A204.1 (cell line): ENCODE measurements at regions not wholly inside any gene's neighbourhood (a gene's known extent, or its start where the extent isn't known, plus 50 kb on each side); places are given as distances from the start of the nearest gene placed in this dataset.
A peak's percentile ranks its signal among the peaks of the same experiment; 100 is the strongest.

Experiments used
- FAIRE-seq: peaks from 2 replicates; lab custom pipeline; 2012; peaks lifted over from hg19 to GRCh38; lab: Jason Lieb, UNC

DNA sequence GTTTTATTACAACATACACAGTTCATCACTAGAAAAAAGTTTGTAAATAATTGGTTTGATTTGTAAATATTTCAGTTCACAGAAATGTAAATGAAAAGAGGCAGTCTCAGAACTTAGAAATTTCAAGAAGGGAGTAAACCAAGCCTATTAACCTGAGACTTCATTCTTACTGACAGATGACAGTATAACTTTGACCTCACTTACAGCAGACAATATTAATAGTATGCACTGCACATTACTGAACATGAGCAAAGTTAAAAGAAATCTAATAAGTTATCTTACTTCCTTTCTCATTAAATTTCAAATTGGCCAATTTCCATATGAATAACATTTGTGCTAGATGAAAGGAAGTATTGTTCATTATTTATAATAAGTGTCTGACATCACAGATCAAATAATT, 235.8 kb downstream of the SLC6A15 start:
- no peak for FAIRE-seq

DNA sequence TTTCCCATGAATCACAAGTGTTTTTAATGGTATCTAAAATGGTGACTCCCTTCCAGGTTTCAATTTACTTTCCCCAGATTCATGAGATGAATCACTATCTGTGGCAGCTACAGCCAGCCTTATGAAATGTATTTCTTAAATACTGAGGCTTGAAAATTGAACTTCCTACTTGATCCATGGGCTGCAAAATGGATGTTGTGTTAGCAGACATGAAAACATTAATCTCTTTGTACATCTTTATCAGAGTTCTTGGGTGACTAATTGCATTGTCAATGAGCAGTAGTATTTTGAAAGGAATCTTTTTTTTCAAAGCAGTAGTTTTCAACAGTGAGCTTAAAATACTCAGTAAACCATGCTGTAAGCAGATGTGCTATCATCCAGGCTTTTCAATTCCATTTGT, 250.8 kb downstream of the SLC6A15 start:
- no peak for FAIRE-seq

DNA sequence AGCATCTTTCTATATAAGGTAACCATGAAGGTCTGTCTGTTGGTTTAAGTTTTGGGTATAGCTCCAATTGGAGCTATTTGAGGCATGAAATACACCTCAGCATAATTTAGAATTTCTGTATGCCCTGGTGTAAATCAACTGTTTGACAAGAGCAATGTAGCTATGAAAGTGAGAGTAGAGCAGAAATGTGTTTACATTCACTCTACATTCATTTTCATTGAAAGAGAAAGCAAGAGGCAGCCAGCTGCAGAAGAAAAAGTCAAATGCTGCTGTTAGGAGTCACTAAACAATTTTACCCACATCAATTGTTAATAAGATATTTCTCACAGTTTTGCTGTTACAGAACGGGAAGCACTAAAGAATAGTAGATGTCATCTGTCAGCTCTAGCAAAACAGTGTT, 252.5 kb downstream of the SLC6A15 start:
- no peak for FAIRE-seq

DNA sequence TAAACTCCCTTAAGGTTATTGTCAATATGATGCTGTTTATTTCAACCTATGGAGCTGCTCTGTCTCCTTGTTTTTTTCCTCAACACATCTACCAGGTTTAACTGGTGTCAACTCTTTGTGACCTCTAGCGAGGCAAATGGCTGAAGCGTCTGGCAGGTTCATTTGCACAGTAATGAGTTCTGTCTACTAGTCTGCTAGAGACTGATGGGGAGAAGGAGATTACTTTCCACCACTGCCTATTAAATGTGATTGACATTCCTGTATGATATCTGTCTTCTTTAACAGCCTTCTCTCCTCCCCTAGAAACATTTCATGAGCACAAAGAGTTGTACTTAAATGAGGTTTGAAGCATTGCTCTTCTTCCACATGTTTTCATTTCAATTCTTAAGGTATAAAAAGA, 253.7 kb downstream of the SLC6A15 start:
- no peak for FAIRE-seq

DNA sequence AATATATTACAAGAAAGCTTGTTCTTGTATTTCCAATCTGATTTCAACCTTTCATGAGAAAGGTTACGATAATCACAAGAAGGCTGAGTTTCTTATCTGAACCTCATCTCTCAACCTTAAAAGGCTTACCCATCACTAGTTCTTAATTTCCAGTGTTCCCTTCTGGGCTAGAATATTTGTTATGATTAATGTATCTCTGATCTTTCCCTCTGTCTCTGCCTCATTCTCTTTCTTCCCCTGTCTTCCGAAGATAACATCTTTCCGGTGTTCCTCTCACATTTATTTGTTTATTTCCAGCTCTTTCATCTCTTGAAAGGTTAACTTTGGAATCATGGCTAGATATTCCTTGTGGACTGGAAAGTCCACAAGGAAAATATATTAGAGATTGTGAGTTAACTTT, 255.9 kb downstream of the SLC6A15 start:
- no peak for FAIRE-seq

DNA sequence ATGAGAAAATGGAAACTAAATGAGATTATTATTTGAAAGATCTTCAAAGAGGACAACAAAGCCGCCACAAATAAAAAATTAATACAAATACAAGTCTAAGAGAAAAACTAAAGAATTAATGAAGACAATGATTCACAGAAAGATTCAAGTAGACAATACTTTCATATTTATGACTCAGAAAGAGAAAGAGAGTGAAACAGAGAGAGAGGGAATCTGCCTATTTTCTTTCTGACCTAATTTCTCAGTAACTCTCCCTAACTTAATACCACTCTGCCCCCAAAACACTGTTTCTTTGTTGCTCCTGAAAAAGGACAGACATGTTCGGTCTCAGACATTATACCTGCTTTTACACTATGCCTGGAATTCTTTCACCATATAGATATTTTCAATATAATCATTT, 259.1 kb downstream of the SLC6A15 start:
- no peak for FAIRE-seq

DNA sequence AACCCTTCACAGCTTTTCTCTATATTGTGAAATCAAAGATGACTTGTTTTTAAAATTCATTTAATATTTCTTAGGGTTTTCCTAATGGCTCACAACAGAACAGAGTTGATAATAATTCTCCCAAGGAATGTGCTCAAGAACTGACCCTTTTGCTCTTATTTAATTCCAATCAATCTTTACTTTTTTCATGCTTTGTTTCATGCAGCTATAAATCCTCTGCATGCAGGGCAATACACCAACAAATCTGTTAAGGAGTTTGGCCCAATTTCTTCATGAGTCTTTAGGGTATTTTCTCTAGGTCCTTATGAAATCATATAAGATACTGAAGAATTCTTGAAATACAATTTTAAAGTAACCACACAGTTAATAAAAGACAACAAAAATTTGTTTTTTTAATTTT, 264.2 kb downstream of the SLC6A15 start:
- no peak for FAIRE-seq

DNA sequence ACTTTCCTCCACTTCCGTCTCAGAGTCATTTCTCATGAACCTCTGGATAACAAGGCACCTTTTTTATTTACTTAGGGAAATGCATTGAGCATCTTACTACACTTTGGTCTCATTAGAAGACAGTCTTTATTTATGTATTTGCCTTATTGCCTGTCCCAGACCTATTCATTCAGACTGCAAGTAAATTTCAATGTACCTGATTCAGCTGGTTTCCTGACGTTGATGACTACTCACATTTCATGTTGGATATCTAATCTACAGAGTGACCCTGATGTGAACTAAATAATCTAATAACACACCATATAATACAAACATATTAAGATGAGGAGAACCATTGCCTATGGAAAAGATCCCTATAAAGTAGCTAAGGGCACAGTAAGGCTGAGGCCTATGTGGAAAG, 267.7 kb downstream of the SLC6A15 start:
- FAIRE-seq, result no peak

DNA sequence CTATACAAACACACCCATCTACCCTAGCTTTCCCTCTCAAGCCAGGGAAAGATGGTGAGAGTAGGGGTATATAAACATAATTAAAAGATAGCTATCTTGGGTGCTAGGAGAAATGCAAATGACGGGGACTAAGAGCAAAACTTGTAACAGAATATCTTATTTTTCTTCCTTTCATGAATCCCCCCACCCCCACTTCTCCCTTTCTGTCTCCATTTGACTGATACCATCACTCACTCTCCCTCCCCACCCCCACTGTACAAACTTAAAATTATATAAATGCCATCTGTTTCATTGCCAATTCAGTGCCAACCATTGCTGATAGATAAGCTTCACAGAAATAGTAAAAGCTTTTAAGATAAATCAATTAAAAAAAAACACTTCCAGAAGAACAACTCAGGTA, 268.6 kb downstream of the SLC6A15 start:
- no peak for FAIRE-seq

DNA sequence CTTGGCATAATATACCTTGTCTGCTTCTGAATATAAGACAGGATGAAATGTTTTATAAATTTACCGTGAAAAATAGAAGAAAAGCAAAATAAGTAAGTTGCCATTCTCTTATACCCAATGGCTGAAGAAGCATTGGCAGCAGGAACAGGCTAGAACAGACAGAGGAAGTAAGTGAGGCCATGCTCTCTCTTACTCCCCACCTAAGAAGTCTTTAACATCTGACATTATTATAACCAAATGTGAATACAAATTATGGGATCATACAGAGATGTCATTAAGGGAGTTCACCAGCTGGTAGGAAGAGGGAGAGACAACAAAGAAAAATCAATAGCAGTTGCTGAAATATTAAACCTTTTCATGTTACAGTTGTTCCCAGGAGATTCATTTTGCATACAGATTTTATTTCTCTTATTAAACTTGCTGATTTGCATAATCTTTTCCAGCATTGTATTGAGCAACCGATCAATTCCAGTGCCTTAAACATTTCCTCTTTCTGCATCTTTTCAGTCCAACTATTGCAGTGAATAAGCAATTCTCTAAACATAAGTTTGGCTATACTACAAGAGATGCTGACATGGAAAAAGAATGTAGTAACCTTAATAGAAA, 270.6 kb downstream of the SLC6A15 start:
- FAIRE-seq, result no peak

- peak; percentile 61 for FAIRE-seq
These were observed 273.7 kb downstream of the SLC6A15 start for GRCh38 chr12:84638811-84639368.

GRCh38 chr12:84637926-84638325, 274.7 kb downstream of the SLC6A15 start:
- no peak for FAIRE-seq

DNA sequence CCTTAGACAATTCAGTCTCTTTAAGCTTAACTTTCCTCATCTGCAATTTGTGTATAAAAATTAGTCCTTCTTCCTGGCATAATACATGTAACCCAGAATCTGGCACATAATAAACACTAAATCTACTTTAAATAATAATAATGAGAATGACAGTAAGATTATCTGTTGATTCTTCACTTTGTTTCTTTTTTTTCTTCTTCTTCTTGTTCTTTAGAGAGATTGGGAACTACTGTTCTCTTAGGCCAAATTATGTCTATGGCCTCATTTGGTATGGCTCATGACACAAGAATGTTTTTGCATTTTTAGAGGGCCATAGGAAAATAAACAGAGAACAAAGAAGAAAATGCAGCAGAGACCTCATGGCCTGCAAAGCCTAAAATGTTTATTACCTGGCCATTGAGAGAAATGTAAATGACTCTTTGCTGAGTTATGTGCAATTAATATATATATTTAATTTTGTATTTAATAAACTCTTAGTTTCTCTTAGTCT, 275.8 kb downstream of the SLC6A15 start:
- no peak for FAIRE-seq

DNA sequence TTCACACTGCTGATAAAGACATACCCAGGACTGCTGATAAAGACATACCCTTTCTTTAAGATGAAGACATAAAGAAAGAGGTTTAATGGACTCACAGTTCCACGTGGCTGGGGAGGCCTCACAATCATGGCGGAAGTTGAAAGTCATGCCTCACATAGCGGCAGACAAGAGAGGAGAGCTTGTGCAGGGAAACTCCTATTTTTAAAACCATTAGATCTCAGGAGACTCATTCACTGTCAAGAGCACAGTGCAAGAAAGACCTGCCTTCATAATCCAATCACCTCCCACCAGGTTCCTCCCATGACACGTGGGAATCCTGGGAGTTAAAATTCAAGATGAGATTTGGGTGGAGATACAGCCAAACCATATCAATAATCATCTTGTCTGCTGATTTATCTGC, 278.1 kb downstream of the SLC6A15 start:
- no peak for FAIRE-seq

DNA sequence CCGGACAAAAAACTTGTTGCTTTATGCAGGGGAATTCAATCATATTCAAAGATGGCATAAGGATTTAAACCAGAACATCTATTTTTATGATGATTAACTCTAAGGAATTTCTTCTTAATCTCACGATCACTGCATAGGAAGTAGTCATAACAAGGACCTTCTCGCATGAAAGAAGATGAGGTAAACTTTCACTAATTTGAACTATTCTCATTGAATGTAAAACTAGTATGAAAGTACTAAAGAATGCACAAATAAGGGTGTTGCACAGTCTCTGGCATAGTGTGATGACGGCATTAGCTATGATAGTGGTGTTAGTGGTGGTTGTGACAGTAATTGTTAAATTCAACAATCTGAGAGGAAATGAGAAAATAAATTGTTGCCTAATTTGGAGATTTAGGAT, 280.0 kb downstream of the SLC6A15 start:
- FAIRE-seq, result no peak

DNA sequence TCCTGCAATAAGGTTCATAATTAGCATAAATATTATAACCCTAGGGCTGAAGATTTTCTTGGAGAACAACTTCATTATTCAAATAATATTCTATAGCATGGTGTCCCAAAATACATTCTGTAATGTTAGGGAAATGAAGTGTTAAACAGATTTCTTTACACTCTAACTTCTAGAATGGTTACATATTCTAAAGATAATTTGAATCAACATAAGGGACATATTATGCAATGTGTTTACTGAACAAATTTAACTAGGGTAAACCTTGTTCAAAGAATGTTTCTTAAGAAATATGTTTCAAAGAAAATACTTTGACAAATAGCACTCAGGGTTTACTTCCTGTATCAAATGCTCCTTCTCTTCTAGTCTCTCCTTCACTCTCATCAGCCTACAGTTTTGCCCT, 281.6 kb downstream of the SLC6A15 start:
- FAIRE-seq, result no peak

DNA sequence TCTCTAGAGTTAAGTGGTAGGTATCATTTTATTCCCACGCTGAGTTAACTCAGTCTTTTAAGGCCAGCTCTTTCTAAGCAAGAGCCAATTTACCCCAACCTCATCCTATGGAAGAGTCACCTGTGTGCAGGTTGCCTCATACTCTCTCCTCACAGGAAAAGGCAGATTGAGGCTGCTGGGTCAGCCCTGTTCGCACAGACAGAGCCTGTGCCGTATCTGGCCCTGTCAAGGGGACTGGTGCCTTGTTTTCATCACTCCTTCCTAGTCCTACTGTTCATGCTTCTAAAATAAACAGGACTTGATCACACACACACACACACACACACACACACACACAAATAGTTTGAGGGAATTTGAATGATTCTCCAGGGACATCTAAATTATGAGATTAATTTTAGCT, 285.0 kb downstream of the SLC6A15 start:
- FAIRE-seq, result no peak

- FAIRE-seq, result no peak
These were observed 288.0 kb downstream of the SLC6A15 start for GRCh38 chr12:84624601-84625000.

GRCh38 chr12:84619053-84619571, 293.5 kb downstream of the SLC6A15 start:
- FAIRE-seq, result no peak

- no peak for FAIRE-seq
These were observed 305.3 kb downstream of the SLC6A15 start for GRCh38 chr12:84607170-84607819.

GRCh38 chr12:84605983-84606382, 306.6 kb downstream of the SLC6A15 start:
- no peak for FAIRE-seq

DNA sequence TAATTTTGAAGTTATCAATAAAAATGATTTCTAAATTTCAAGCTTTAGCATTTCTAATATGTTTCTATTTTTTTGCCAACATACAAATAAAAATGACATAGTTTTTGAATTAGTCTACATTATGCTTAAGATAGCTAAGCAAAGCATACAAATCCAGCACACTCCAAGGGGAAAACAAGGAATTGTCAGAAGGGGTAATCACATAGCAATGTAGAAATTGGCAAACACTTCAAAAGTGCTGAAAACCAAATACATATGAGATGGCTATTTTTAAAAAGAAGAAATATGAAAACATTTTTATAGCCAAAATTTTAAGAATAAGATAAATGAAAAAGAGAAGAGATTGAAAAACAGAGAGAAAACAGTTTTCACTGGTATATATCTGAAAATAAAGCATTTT, 308.0 kb downstream of the SLC6A15 start:
- FAIRE-seq, result no peak

- FAIRE-seq, result no peak
These were observed 308.9 kb downstream of the SLC6A15 start for GRCh38 chr12:84603484-84604248.
